ENCODE measurements at regions not wholly inside any gene's neighbourhood (a gene's known extent, or its start where the extent isn't known, plus 50 kb on each side); places are given as distances from the start of the nearest gene placed in this dataset.

- Histone ChIP-seq H3K9me1 (ENCODE audit: control insufficient read depth, extremely low read depth, insufficient read depth, low read length) (no peaks in the 10 kb centered on the region), H3K27me3 (ENCODE audit: control insufficient read depth, extremely low read depth, insufficient read depth, low read length) (no peaks in the 10 kb centered on the region), H3K27ac (ENCODE audit: control insufficient read depth, insufficient read depth, low read length) (no peak overlapping the region), H3K9me3 (ENCODE audit: control insufficient read depth, low read depth, low read length) (no peaks in the 10 kb centered on the region), H3K4me3 (ENCODE audit: control insufficient read depth in 2 of 3, extremely low read depth in 1 of 3, insufficient read depth in 2 of 3, low read depth in 1 of 3, low read length in 3 of 3) (no peak overlapping the region), H3K4me2 (ENCODE audit: control insufficient read depth, extremely low read depth, insufficient read depth, low read depth, low read length) (no peak overlapping the region), H3K4me1 (ENCODE audit: control insufficient read depth, extremely low read depth, insufficient read depth, low read length) (no peaks in the 10 kb centered on the region), H3K9ac (ENCODE audit: control insufficient read depth, extremely low read depth, insufficient read depth, low read length) (no peak overlapping the region), H4K20me1 (ENCODE audit: control insufficient read depth, extremely low read depth, insufficient read depth, low read length) (no peaks in the 10 kb centered on the region), H2AFZ (ENCODE audit: control insufficient read depth, low read length) (no peak overlapping the region), H3K79me2 (ENCODE audit: control insufficient read depth, insufficient read depth, low read length) (no peaks in the 10 kb centered on the region), H3K36me3 (ENCODE audit: control insufficient read depth in 2 of 2, extremely low read depth in 1 of 2, insufficient read depth in 2 of 2, low read length in 2 of 2) (no peaks in the 10 kb centered on the region)
- dilution Hi-C loops (cut with MboI; ENCODE audit: extremely low pct_ligation_motif_present, low sequenced_read_pairs), result no loop called here
- no peak for FAIRE-seq
- no peak for TF ChIP-seq EZH2 (IDR thresholded peaks at IDR 0.05; ENCODE audit: low read length)
- no peak for TF ChIP-seq CTCF (optimal IDR thresholded peaks at IDR 0.05 in 1 of 3, IDR thresholded peaks at IDR 0.05 in 1 of 3, conservative IDR thresholded peaks at IDR 0.05 in 1 of 3; ENCODE audit: extremely low read depth in 1 of 3, insufficient read depth in 2 of 3, low read length in 3 of 3)
- no peak for DNase-seq (ENCODE audit: low read depth, low spot score)
These were observed 747.7 kb downstream of the CENPC start for GRCh38 chr4:66797608-66798007.

- no peaks in the 10 kb centered on the region for H3K9me1 ChIP-seq (ENCODE audit: control insufficient read depth, extremely low read depth, insufficient read depth, low read length)
- no peak overlapping the region for H3K4me2 ChIP-seq (ENCODE audit: control insufficient read depth, extremely low read depth, insufficient read depth, low read depth, low read length)
- H3K27me3 ChIP-seq (ENCODE audit: control insufficient read depth, extremely low read depth, insufficient read depth, low read length), result no peaks in the 10 kb centered on the region
- no peaks in the 10 kb centered on the region for H3K4me1 ChIP-seq (ENCODE audit: control insufficient read depth, extremely low read depth, insufficient read depth, low read length)
- no peak overlapping the region for H3K27ac ChIP-seq (ENCODE audit: control insufficient read depth, insufficient read depth, low read length)
- H4K20me1 ChIP-seq (ENCODE audit: control insufficient read depth, extremely low read depth, insufficient read depth, low read length), result no peaks in the 10 kb centered on the region
- no peak for DNase-seq (ENCODE audit: low read depth, low spot score)
- no peak overlapping the region for H3K4me3 ChIP-seq (ENCODE audit: control insufficient read depth in 2 of 3, extremely low read depth in 1 of 3, insufficient read depth in 2 of 3, low read depth in 1 of 3, low read length in 3 of 3)
- no peak for FAIRE-seq
- no peaks in the 10 kb centered on the region for H3K9me3 ChIP-seq (ENCODE audit: control insufficient read depth, low read depth, low read length)
- H3K36me3 ChIP-seq (ENCODE audit: control insufficient read depth in 2 of 2, extremely low read depth in 1 of 2, insufficient read depth in 2 of 2, low read length in 2 of 2), result no peaks in the 10 kb centered on the region
- dilution Hi-C loops (cut with MboI; ENCODE audit: extremely low pct_ligation_motif_present, low sequenced_read_pairs), result no loop called here
- H3K79me2 ChIP-seq (ENCODE audit: control insufficient read depth, insufficient read depth, low read length), result no peaks in the 10 kb centered on the region
- H2AFZ ChIP-seq (ENCODE audit: control insufficient read depth, low read length), result no peak overlapping the region
- no peak overlapping the region for H3K9ac ChIP-seq (ENCODE audit: control insufficient read depth, extremely low read depth, insufficient read depth, low read length)
- TF ChIP-seq EZH2 (IDR thresholded peaks at IDR 0.05; ENCODE audit: low read length) (no peak), CTCF (optimal IDR thresholded peaks at IDR 0.05 in 1 of 3, IDR thresholded peaks at IDR 0.05 in 1 of 3, conservative IDR thresholded peaks at IDR 0.05 in 1 of 3; ENCODE audit: extremely low read depth in 1 of 3, insufficient read depth in 2 of 3, low read length in 3 of 3) (no peak)
These were observed 749.6 kb downstream of the CENPC start for GRCh38 chr4:66795724-66796123.

Data from keratinocyte (primary cell).